Right atrium auricular region (tissue), 2 donors: ENCODE measurements at regions not wholly inside any gene's neighbourhood (a gene's known extent, or its start where the extent isn't known, plus 50 kb on each side); places are given as distances from the start of the nearest gene placed in this dataset.

Source experiments
- DNase-seq: peaks from one replicate; pipeline ENCODE4 v3.0.0-alpha.2; 2019; ENCODE audit warnings: low spot score
- H3K27ac ChIP-seq, 2 donors: fragments of 200-600 bp; sonication (generic); 1 replicate in 1 of 2; 2 replicates in 1 of 2; pipeline ENCODE4 v1.5.1; 2016 to 2019
- H3K27me3 ChIP-seq, 2 donors: fragments of 200-600 bp; sonication (generic); one replicate each; pipeline versions ENCODE4 v1.5.1 to v1.6.0; 2017 to 2019
- H3K36me3 ChIP-seq: fragments of 200-600 bp; sonication (generic); one replicate; pipeline ENCODE4 v1.5.1; 2016
- H3K4me1 ChIP-seq, 2 donors: fragments of 200-600 bp; sonication (generic); one replicate each; pipeline versions ENCODE4 v1.5.1 to v1.6.0; 2017 to 2019
- H3K4me3 ChIP-seq, 2 donors: fragments of 200-600 bp; sonication (generic); 1 replicate in 1 of 2; 2 replicates in 1 of 2; pipeline ENCODE4 v1.5.1; 2017 to 2019; ENCODE audit warnings: mild to moderate bottlenecking in 1 of 2, moderate library complexity in 1 of 2
- H3K9me3 ChIP-seq, 2 donors: fragments of 200-600 bp; sonication (generic); one replicate each; pipeline ENCODE4 v1.5.1; 2019
- CTCF ChIP-seq, 2 donors: fragments of 200-600 bp; sonication (generic); IDR thresholded peaks; one replicate each; pipeline ENCODE4 v1.5.1; 2019; ENCODE audit warnings: antibody characterized with exemption in 2 of 2

GRCh38 chr14:48954446-48954845, 631.7 kb downstream of the RPS29 start:
- Histone ChIP-seq H3K27ac (no peak overlapping the region), H3K9me3 (no peaks in the 10 kb centered on the region), H3K4me3 (no peak overlapping the region), H3K27me3 (no peaks in the 10 kb centered on the region), H3K4me1 (no peaks in the 10 kb centered on the region), H3K36me3 (no peaks in the 10 kb centered on the region)
- no peak for TF ChIP-seq CTCF (IDR thresholded peaks at IDR 0.05)
- DNase-seq = no peak

- no peaks in the 10 kb centered on the region for H3K27me3 ChIP-seq
- H3K36me3 ChIP-seq = no peaks in the 10 kb centered on the region
- DNase-seq = no peak
- H3K4me1 ChIP-seq = no peaks in the 10 kb centered on the region
- TF ChIP-seq CTCF (IDR thresholded peaks at IDR 0.05) = no peak
- no peak overlapping the region for H3K4me3 ChIP-seq
- H3K27ac ChIP-seq = no peak overlapping the region
- H3K9me3 ChIP-seq = no peaks in the 10 kb centered on the region
Observed at GRCh38 chr14:48944809-48945208, 641.4 kb downstream of the RPS29 start.

GRCh38 chr14:48943913-48944312, 642.3 kb downstream of the RPS29 start:
- Histone ChIP-seq H3K4me3 (no peak overlapping the region), H3K36me3 (no peaks in the 10 kb centered on the region), H3K27ac (no peak overlapping the region), H3K4me1 (no peaks in the 10 kb centered on the region), H3K27me3 (no peaks in the 10 kb centered on the region), H3K9me3 (no peaks in the 10 kb centered on the region)
- TF ChIP-seq CTCF (IDR thresholded peaks at IDR 0.05) = no peak
- DNase-seq = no peak

GRCh38 chr14:48937541-48938195, 648.5 kb downstream of the RPS29 start:
- no peak for TF ChIP-seq CTCF (IDR thresholded peaks at IDR 0.05)
- peaks cover 0 to 5% of the 10 kb centered on the region in 2 donors for H3K4me1 ChIP-seq
- H3K9me3 ChIP-seq = no peaks in the 10 kb centered on the region
- no peak overlapping the region for H3K27ac ChIP-seq
- H3K36me3 ChIP-seq = no peaks in the 10 kb centered on the region
- no peak for DNase-seq
- H3K4me3 ChIP-seq = no peak overlapping the region
- no peaks in the 10 kb centered on the region for H3K27me3 ChIP-seq

- peaks cover 0 to 5% of the 10 kb centered on the region in 2 donors for H3K4me1 ChIP-seq
- no peaks in the 10 kb centered on the region for H3K9me3 ChIP-seq
- no peak overlapping the region for H3K27ac ChIP-seq
- DNase-seq = no peak
- H3K4me3 ChIP-seq = no peak overlapping the region
- no peaks in the 10 kb centered on the region for H3K27me3 ChIP-seq
- no peak for TF ChIP-seq CTCF (IDR thresholded peaks at IDR 0.05)
- H3K36me3 ChIP-seq = no peaks in the 10 kb centered on the region
Observed at GRCh38 chr14:48936849-48937248, 649.3 kb downstream of the RPS29 start.

- Histone ChIP-seq H3K4me3 (no peak overlapping the region), H3K9me3 (no peaks in the 10 kb centered on the region), H3K4me1 (peaks cover 0 to 5% of the 10 kb centered on the region in 2 donors), H3K27me3 (no peaks in the 10 kb centered on the region), H3K27ac (no peak overlapping the region), H3K36me3 (no peaks in the 10 kb centered on the region)
- no peak for DNase-seq
- TF ChIP-seq CTCF (IDR thresholded peaks at IDR 0.05) = no peak
Observed at GRCh38 chr14:48936362-48936761, 649.8 kb downstream of the RPS29 start.
